MCF 10A (cell line): ENCODE measurements at regions not wholly inside any gene's neighbourhood (a gene's known extent, or its start where the extent isn't known, plus 50 kb on each side); places are given as distances from the start of the nearest gene placed in this dataset.

Source experiments
- BruUV-seq: library from RNA; stranded (reverse); fragments of 400-500 nt; replicated peaks from 2 replicates; lab custom pipeline; 2021; lab: Mats Ljungman, UMichigan
- CTCF ChIA-PET: fragments of 300-600 bp; sonication (Branson Sonifier 250); formaldehyde crosslinking; extraction: SDS; loops from one replicate; lab custom pipeline; 2021; ENCODE audit warnings: antibody characterized with exemption, inconsistent platforms; lab: Yijun Ruan, JAX
- POLR2A ChIA-PET: fragments of 300-600, 350-650 bp; sonication (Branson Sonifier 250); formaldehyde crosslinking; extraction: SDS; loops from one replicate; lab custom pipeline; 2020; ENCODE audit warnings: antibody characterized with exemption, inconsistent platforms; lab: Yijun Ruan, JAX
- DNase-seq: peaks from one replicate; pipeline ENCODE4 v3.0.0-alpha.2; 2018; ENCODE audit not compliant: unreplicated experiment
- H3K27ac Mint-ChIP-seq: one replicate; pipeline ENCODE4 v1.8.0; 2022; ENCODE audit warnings: mild to moderate bottlenecking, low read depth, mixed read lengths; ENCODE audit not compliant: unreplicated experiment
- H3K27me3 Mint-ChIP-seq: one replicate; pipeline ENCODE4 v1.8.0; 2022; ENCODE audit warnings: mixed read lengths; ENCODE audit not compliant: insufficient read depth, unreplicated experiment
- H3K36me3 Mint-ChIP-seq: one replicate; pipeline ENCODE4 v1.8.0; 2022; ENCODE audit warnings: mild to moderate bottlenecking, moderate library complexity, mixed read lengths; ENCODE audit not compliant: insufficient read depth, unreplicated experiment
- H3K4me1 Mint-ChIP-seq: one replicate; pipeline ENCODE4 v1.8.0; 2022; ENCODE audit warnings: mixed read lengths; ENCODE audit not compliant: insufficient read depth, unreplicated experiment
- H3K4me3 Mint-ChIP-seq: one replicate; pipeline ENCODE4 v1.8.0; 2022; ENCODE audit warnings: mild to moderate bottlenecking, moderate library complexity, mixed read lengths; ENCODE audit not compliant: unreplicated experiment
- H3K9me3 Mint-ChIP-seq: one replicate; pipeline ENCODE4 v1.8.0; 2022; ENCODE audit warnings: mixed read lengths; ENCODE audit not compliant: unreplicated experiment
- CTCF ChIP-seq: fragments of 200-600 bp; IDR thresholded peaks from one replicate; pipeline ENCODE4 v1.8.0; 2022; ENCODE audit warnings: antibody characterized with exemption, mild to moderate bottlenecking; ENCODE audit not compliant: unreplicated experiment
- intact Hi-C: fragments of 100-400 bp; cut with micrococcal nuclease; formaldehyde crosslinking; loops from 2 replicates; pipeline ENCODE4 v1.14.1; 2022

GRCh38 chr5:154648706-154649105 is 106.5 kb upstream of the LARP1 start:
- intact Hi-C loops: loop anchor here (10.0 kb wide), 1 partner anchor 496 kb away; no protein-coding TSS in a partner anchor
- no peak for TF ChIP-seq CTCF
- POLR2A ChIA-PET: no interaction called here
- CTCF ChIA-PET: interaction anchor here (0.5 to 4.7 kb wide), 21 partner anchors 9 to 672 kb away, joined by 3 to 37 read pairs (median 5); no protein-coding TSS in a partner anchor
- Mint-ChIP-seq H3K9me3 (no peaks in the 10 kb centered on the region), H3K27me3 (no peaks in the 10 kb centered on the region), H3K4me3 (no peak overlapping the region), H3K36me3 (peaks cover 6% of the 10 kb centered on the region), H3K27ac (no peak overlapping the region), H3K4me1 (peaks cover 4% of the 10 kb centered on the region)
- no peak for DNase-seq
- BruUV-seq: no TSS peak

GRCh38 chr5:154648229-154648628 is 106.9 kb upstream of the LARP1 start:
- ChIA-PET POLR2A (no interaction called here), CTCF (interaction anchor here (0.5 to 4.7 kb wide), 16 partner anchors 9 to 579 kb away, joined by 3 to 37 read pairs (median 4); no protein-coding TSS in a partner anchor)
- Mint-ChIP-seq H3K9me3 (no peaks in the 10 kb centered on the region), H3K27ac (no peak overlapping the region), H3K27me3 (no peaks in the 10 kb centered on the region), H3K4me1 (peaks cover 4% of the 10 kb centered on the region), H3K4me3 (no peak overlapping the region), H3K36me3 (peaks cover 6% of the 10 kb centered on the region)
- DNase-seq: no peak
- BruUV-seq: no TSS peak
- no peak for TF ChIP-seq CTCF
- intact Hi-C loops: loop anchor here (10.0 kb wide), 1 partner anchor 497 kb away; no protein-coding TSS in a partner anchor

- Mint-ChIP-seq H3K4me1 (peaks cover 1% of the 10 kb centered on the region), H3K9me3 (no peaks in the 10 kb centered on the region), H3K27me3 (no peaks in the 10 kb centered on the region), H3K36me3 (peaks cover 6% of the 10 kb centered on the region), H3K4me3 (no peak overlapping the region), H3K27ac (no peak overlapping the region)
- ChIA-PET CTCF (interaction anchor here (0.5 to 3.1 kb wide), 14 partner anchors 9 to 674 kb away, joined by 3 to 21 read pairs (median 3); no protein-coding TSS in a partner anchor), POLR2A (no interaction called here)
- no TSS peak for BruUV-seq
- intact Hi-C loops: loop anchor here (10.0 kb wide), 1 partner anchor 497 kb away; no protein-coding TSS in a partner anchor
- DNase-seq: no peak
- TF ChIP-seq CTCF: no peak
These were observed 107.4 kb upstream of the LARP1 start for GRCh38 chr5:154647761-154648145.

GRCh38 chr5:154647114-154647760 is 107.9 kb upstream of the LARP1 start:
- peaks cover 6% of the 10 kb centered on the region for H3K36me3 Mint-ChIP-seq
- no peaks in the 10 kb centered on the region for H3K9me3 Mint-ChIP-seq
- intact Hi-C loops: loop anchor here (10.0 kb wide), 1 partner anchor 498 kb away; no protein-coding TSS in a partner anchor
- POLR2A ChIA-PET: no interaction called here
- no peaks in the 10 kb centered on the region for H3K4me1 Mint-ChIP-seq
- no TSS peak for BruUV-seq
- DNase-seq: no peak
- H3K27me3 Mint-ChIP-seq: no peaks in the 10 kb centered on the region
- H3K4me3 Mint-ChIP-seq: no peak overlapping the region
- CTCF ChIA-PET: interaction anchor here (0.5 to 1.5 kb wide), 10 partner anchors 9 to 1145 kb away, joined by 3 to 5 read pairs (median 3); no protein-coding TSS in a partner anchor
- no peak overlapping the region for H3K27ac Mint-ChIP-seq
- TF ChIP-seq CTCF: no peak
